Stimulated activated memory B cell treated with anti-CD40 and anti-IgM and Interleukin-4, amounts not matched to agents 10 μg/mL and 1 μg/mL and 100 μg/mL, for 72 hours (primary cell): ENCODE measurements at regions not wholly inside any gene's neighbourhood (a gene's known extent, or its start where the extent isn't known, plus 50 kb on each side); places are given as distances from the start of the nearest gene placed in this dataset.

Experiments
- ATAC-seq: fragments of 150-1000 bp; cut with Tn5 transposase; 2 replicates; pipeline ENCODE4 v1.10.0; 2021
- H3K27ac Mint-ChIP-seq: one replicate; pipeline ENCODE4 v1.8.0; 2022; ENCODE audit warnings: mild to moderate bottlenecking, mixed read lengths
- H3K27me3 Mint-ChIP-seq: one replicate; pipeline ENCODE4 v1.8.0; 2022; ENCODE audit warnings: mixed read lengths
- H3K36me3 Mint-ChIP-seq: one replicate; pipeline ENCODE4 v1.8.0; 2022; ENCODE audit warnings: mixed read lengths
- H3K4me1 Mint-ChIP-seq: one replicate; pipeline ENCODE4 v1.8.0; 2022; ENCODE audit warnings: mixed read lengths
- H3K4me3 Mint-ChIP-seq: one replicate; pipeline ENCODE4 v1.8.0; 2022; ENCODE audit warnings: mild to moderate bottlenecking, moderate library complexity, mixed read lengths
- H3K9me3 Mint-ChIP-seq: one replicate; pipeline ENCODE4 v1.8.0; 2022; ENCODE audit warnings: mixed read lengths

DNA sequence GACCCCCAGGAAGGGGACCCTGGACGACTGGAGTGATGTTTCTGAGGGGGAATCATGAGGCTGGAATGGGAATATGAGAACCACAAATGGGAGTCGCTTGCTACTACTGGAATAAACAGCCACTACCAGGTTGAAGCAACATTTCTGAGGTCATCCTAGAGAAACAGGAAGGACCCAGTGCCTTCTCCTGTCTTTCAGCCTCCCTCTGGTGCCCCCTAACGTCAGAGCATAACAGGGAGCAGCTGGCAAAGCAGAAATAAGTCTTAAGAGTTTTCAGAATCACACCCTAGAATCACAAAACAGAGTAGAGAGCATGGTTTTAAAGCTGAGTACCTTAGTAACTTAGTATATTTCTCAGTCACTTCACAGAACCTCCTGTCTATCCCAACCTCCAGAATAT lies 347.8 kb upstream of the PITX2 start:
- Mint-ChIP-seq H3K9me3 (no peaks in the 10 kb centered on the region), H3K4me3 (no peak overlapping the region), H3K27ac (no peak overlapping the region), H3K4me1 (no peaks in the 10 kb centered on the region), H3K27me3 (no peaks in the 10 kb centered on the region), H3K36me3 (no peaks in the 10 kb centered on the region)
- ATAC-seq: no peak

DNA sequence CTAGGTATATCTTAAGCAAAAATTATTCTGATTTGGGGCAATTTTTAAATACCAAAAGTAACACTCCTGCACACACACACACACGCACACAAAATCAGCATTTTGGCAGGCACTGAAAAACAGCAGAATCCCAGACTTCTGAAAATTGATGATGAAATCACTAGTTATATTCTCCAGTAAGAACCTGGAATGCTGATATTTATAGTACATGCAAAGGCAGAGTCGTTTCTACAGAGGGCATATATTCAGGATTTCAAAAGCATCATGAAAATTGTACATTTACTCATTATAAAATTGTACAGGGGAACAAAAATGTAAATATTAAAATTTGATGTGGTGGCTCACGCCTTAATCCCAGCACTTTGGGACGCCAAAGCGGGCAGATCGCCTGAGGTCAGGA lies 352.5 kb upstream of the PITX2 start:
- H3K9me3 Mint-ChIP-seq: no peaks in the 10 kb centered on the region
- H3K27ac Mint-ChIP-seq: no peak overlapping the region
- H3K4me3 Mint-ChIP-seq: no peak overlapping the region
- H3K36me3 Mint-ChIP-seq: no peaks in the 10 kb centered on the region
- no peaks in the 10 kb centered on the region for H3K27me3 Mint-ChIP-seq
- no peaks in the 10 kb centered on the region for H3K4me1 Mint-ChIP-seq
- no peak for ATAC-seq

DNA sequence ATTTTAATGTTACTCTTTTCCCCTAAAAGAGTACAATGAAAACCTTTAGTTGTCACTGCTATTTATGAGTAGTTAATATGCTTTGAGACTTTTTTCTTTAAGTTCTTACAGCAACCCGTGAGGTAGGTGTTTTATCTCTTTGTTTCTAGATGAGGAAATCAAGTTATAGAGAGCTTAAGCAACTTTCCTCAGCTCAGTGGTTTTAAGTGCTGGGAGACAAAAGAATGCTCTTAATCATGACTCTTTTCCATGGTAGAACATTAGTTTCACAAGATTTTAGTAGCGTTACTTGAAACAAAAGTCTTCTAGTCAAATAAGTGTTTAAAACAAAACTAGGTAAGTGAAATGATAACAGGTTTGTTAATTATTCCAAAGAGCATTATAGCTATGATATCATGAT lies 354.7 kb upstream of the PITX2 start:
- H3K4me3 Mint-ChIP-seq: no peak overlapping the region

DNA sequence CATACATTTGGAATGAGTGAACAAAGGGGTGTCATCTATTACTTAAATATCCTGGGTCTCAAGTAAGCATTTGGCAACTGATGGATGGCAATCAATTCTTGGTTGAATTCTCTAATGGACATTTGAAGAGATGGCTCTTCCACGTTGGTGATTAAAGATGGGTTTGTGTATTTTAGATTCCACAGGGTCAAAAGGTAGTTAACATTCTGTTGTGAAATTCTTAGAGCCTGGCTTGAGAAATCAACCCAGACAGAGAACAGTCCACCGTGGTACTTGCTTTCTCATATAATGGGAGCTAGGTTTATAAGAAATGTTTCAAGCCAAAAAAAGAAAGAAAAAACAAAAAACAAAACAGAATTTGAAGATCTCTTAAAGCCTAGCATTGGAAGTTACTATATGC lies 355.9 kb upstream of the PITX2 start:
- H3K27me3 Mint-ChIP-seq: no peaks in the 10 kb centered on the region
- no peaks in the 10 kb centered on the region for H3K9me3 Mint-ChIP-seq
- no peaks in the 10 kb centered on the region for H3K4me1 Mint-ChIP-seq
- H3K27ac Mint-ChIP-seq: no peak overlapping the region
- no peak for ATAC-seq
- no peak overlapping the region for H3K4me3 Mint-ChIP-seq
- H3K36me3 Mint-ChIP-seq: no peaks in the 10 kb centered on the region

More for the DNA sequence above, 354.7 kb upstream of the PITX2 start:
- Mint-ChIP-seq H3K36me3 (no peaks in the 10 kb centered on the region), H3K27me3 (no peaks in the 10 kb centered on the region), H3K27ac (no peak overlapping the region), H3K9me3 (no peaks in the 10 kb centered on the region), H3K4me1 (no peaks in the 10 kb centered on the region)
- no peak for ATAC-seq

DNA sequence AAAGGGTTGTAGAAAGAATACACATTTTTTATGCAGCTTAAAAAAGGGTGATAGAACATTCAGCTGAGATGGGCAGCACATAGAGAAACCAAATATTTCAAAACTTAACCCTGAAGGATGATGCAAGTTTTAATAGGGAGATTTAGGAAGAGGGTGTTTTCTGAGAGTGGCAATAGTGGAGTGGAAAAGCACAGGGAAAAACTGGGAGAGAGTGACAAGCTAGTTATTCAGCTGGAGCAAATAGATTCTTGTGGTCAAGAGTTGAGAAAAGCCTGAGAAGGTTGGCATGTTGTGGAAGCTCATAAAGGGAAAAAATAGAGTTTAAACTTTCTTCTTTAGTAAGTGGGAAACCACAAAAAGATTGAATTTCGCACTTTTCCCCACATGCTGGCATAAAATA lies 359.6 kb upstream of the PITX2 start:
- Mint-ChIP-seq H3K27ac (no peak overlapping the region), H3K9me3 (no peaks in the 10 kb centered on the region), H3K36me3 (no peaks in the 10 kb centered on the region), H3K4me3 (no peak overlapping the region), H3K4me1 (no peaks in the 10 kb centered on the region), H3K27me3 (no peaks in the 10 kb centered on the region)
- ATAC-seq: no peak

DNA sequence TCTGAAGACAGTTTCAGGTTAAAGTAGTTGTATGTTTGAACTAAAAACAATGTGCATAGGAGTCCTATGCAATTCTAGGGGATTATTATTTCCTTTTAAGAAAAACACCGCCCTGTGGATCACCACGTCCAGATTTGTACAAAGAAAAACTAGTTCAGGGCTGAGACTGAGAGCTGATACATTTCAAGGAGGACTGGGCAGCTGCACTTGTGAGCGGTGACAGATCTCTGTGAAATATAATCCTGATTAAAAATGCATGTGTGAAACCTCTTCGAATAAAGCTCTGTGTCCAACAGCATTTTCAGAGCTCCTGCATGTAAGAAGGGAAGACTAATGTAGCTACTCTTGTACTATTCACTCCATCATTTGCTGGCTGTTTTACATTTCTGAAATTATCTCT lies 365.8 kb upstream of the PITX2 start:
- ATAC-seq: no peak
- H3K4me1 Mint-ChIP-seq: no peaks in the 10 kb centered on the region
- no peaks in the 10 kb centered on the region for H3K9me3 Mint-ChIP-seq
- no peaks in the 10 kb centered on the region for H3K36me3 Mint-ChIP-seq
- no peaks in the 10 kb centered on the region for H3K27me3 Mint-ChIP-seq
- H3K4me3 Mint-ChIP-seq: no peak overlapping the region
- H3K27ac Mint-ChIP-seq: no peak overlapping the region

DNA sequence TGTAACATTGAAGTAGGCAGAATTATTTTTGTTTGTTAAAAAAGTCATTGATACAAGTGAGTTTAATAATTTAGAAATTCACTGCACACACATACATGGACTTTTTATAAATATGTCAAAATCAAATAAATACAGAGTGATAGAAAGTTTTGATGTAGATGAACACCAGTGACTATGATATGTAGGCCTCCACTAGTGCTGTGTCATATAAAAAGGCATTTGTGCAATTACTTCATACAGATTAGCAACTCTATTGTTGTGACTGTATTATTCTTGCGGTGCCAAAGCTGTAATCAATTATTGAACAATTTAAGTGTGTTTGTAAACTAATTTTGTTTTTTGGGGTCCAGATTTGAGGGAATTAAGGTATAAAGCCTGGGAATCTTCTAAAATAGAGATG lies 366.2 kb upstream of the PITX2 start:
- no peaks in the 10 kb centered on the region for H3K9me3 Mint-ChIP-seq
- ATAC-seq: no peak
- no peaks in the 10 kb centered on the region for H3K27me3 Mint-ChIP-seq
- H3K4me1 Mint-ChIP-seq: no peaks in the 10 kb centered on the region
- no peaks in the 10 kb centered on the region for H3K36me3 Mint-ChIP-seq
- H3K27ac Mint-ChIP-seq: no peak overlapping the region
- no peak overlapping the region for H3K4me3 Mint-ChIP-seq

DNA sequence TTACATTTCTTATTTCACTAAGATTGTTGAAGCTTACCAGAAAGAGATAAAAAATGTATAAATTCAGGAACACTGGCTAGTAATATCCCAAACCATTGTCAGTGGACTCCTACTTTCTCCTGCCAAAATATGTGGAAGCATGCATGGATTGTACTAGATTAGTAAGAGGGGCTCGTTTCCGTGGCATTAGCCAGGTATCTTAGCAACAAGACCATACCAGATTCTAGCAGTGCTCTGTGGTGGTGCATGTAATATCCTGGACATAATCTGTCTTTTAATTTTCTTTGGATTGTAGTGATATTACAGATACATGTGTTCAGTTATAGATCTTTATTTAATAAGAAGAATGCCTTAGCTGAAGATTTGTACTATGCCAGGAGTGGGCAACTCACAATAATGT lies 371.9 kb upstream of the PITX2 start:
- Mint-ChIP-seq H3K4me3 (no peak overlapping the region), H3K4me1 (no peaks in the 10 kb centered on the region), H3K9me3 (no peaks in the 10 kb centered on the region), H3K36me3 (no peaks in the 10 kb centered on the region), H3K27me3 (no peaks in the 10 kb centered on the region), H3K27ac (no peak overlapping the region)
- ATAC-seq: no peak

DNA sequence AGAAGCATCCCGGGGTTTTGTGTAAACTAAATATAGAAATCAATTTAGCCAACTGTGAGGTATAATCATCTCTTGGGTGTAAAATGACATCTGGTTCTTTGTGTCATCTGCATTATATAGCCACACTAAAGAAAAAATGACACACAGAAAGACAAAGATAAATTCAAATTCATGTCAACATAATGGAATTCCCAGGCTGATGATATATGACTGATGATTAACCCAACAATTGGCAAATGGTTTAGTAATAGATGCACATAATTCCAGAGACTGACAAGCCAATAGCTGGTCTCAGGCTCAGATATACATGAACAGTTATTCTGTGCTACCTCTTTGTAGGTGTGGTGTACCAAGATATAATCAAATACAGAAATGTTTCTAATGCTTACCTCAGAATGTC lies 375.4 kb upstream of the PITX2 start:
- ATAC-seq: no peak
- Mint-ChIP-seq H3K27ac (no peak overlapping the region), H3K4me3 (no peak overlapping the region), H3K9me3 (no peaks in the 10 kb centered on the region), H3K4me1 (no peaks in the 10 kb centered on the region), H3K27me3 (no peaks in the 10 kb centered on the region), H3K36me3 (no peaks in the 10 kb centered on the region)

DNA sequence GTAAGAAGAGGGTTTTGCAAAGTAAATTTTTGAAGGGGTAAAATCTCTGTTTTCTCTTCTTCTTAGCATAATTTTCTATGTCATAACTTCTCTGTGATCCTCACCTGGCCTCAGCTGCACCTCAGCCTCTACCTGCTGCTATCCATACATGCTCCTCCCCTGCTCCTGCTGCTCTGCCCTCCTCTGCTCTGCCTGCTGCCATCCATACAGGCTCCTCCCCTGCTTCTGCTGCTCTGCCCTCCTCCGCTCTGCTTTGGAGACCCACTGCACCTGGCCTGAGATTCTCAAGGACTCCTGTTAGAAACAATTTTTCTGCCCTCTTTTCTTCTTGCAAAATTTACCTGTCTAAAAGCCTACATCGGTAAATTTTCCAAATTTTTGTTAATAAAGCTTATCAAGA lies 388.6 kb upstream of the PITX2 start:
- no peaks in the 10 kb centered on the region for H3K27me3 Mint-ChIP-seq
- H3K4me3 Mint-ChIP-seq: no peak overlapping the region
- no peaks in the 10 kb centered on the region for H3K36me3 Mint-ChIP-seq

DNA sequence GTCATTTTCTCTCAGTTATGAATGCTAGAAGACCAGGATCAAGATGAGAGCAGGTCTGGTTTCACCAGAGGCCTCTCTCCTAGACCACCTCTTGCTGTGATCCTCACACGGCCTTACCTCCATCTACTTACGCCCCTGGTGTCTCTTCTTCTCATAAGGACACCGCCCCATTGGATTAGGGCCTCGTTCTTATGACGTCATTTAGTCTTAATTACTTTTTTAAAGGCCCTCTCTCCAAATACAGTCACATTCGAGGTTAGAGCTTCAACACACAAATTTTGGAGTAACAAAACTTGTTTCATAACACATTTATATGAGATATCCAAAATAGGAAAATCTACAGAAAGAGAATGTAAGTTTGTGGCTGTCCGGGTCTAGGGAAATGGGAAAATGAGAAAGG lies 391.0 kb upstream of the PITX2 start:
- Mint-ChIP-seq H3K27me3 (no peaks in the 10 kb centered on the region), H3K27ac (no peak overlapping the region), H3K4me3 (no peak overlapping the region), H3K9me3 (no peaks in the 10 kb centered on the region), H3K36me3 (no peaks in the 10 kb centered on the region), H3K4me1 (no peaks in the 10 kb centered on the region)
- no peak for ATAC-seq

More for the DNA sequence above, 388.6 kb upstream of the PITX2 start:
- ATAC-seq: no peak
- H3K4me1 Mint-ChIP-seq: no peaks in the 10 kb centered on the region
- no peak overlapping the region for H3K27ac Mint-ChIP-seq
- H3K9me3 Mint-ChIP-seq: no peaks in the 10 kb centered on the region

DNA sequence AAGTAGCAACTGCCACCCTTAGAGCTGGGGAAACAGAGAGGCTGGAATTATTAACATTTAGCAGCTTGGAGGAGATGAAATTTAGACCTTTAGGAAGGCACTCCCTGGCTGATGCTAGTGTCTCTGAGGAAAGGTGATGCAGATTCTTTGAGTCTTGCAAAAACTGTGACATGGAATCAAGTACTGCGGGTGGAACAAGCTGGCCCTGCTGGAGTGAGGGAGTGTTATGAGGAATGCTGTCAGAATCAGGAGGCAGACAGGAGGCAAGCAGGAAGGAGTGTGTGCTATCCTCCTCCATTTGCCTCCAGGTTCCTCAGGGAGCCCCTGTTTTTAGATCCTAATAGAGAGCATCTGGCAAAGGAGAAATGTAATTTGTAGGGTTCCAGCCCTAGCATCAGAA lies 391.7 kb upstream of the PITX2 start:
- Mint-ChIP-seq H3K27ac (no peak overlapping the region), H3K27me3 (no peaks in the 10 kb centered on the region), H3K36me3 (no peaks in the 10 kb centered on the region), H3K4me1 (no peaks in the 10 kb centered on the region), H3K9me3 (no peaks in the 10 kb centered on the region), H3K4me3 (no peak overlapping the region)
- no peak for ATAC-seq

DNA sequence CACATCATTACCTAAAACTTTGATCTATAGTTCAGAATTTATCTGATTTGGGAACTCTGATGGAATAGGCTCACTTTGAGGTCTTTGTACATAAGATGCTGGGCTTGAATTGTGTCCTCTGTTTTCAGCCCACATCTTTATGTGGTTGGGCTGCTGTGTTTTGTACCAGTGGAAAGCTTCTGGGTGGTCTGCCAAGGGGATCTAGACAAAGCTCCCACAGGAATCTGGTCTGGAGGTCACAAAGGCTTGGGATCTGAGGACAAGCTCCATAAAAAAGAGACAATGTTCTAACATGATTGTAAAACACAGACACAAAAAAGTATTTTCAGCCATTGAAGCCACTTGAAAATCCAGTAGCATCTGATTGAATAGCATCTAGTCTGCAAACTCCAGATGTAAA lies 393.5 kb upstream of the PITX2 start:
- ATAC-seq: no peak
- no peaks in the 10 kb centered on the region for H3K36me3 Mint-ChIP-seq
- no peaks in the 10 kb centered on the region for H3K4me1 Mint-ChIP-seq
- no peaks in the 10 kb centered on the region for H3K27me3 Mint-ChIP-seq
- no peak overlapping the region for H3K4me3 Mint-ChIP-seq
- no peaks in the 10 kb centered on the region for H3K9me3 Mint-ChIP-seq
- H3K27ac Mint-ChIP-seq: no peak overlapping the region

DNA sequence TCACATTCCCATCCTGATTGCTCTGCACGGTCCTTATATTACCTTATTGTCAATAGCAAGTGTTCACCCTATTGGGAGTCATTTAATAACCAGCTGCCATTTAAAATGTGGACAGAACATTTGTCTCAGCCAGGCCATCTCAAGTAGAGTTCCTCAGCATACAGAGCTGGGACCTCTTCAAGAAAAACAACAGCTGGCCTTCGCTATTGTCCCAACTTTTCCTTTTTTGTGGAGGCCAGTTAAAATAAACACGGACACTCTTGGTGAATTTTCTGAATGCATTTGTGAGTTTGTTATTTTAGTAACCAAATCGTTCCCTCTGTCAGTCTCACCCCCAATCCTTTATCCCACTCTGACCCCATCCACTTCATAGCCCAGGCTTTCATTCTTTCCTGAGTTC lies 395.3 kb upstream of the PITX2 start:
- H3K27ac Mint-ChIP-seq: no peak overlapping the region

DNA sequence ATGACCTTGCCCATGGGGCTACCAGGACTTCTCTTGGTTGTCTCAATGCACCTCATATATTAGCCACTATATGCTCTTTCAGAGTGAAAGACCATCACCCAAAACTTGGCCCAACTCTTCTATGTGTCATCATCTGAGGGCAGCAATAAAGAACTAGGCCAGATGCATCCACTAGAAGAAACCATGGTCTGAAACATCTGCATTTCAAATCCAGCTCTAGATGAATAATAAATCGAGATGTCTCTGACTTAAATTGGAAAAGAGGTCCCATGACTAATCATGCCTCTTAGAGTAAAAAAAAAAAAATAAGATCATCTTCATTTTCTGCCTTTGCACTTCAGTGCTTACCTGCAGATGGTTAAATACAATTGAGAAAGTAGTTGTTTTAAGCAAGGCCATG lies 397.6 kb upstream of the PITX2 start:
- Mint-ChIP-seq H3K4me3 (no peak overlapping the region), H3K36me3 (no peaks in the 10 kb centered on the region), H3K4me1 (no peaks in the 10 kb centered on the region), H3K27ac (no peak overlapping the region), H3K9me3 (no peaks in the 10 kb centered on the region), H3K27me3 (no peaks in the 10 kb centered on the region)
- no peak for ATAC-seq

More for the DNA sequence above, 395.3 kb upstream of the PITX2 start:
- no peaks in the 10 kb centered on the region for H3K27me3 Mint-ChIP-seq
- H3K4me3 Mint-ChIP-seq: no peak overlapping the region
- no peaks in the 10 kb centered on the region for H3K36me3 Mint-ChIP-seq
- H3K4me1 Mint-ChIP-seq: no peaks in the 10 kb centered on the region
- H3K9me3 Mint-ChIP-seq: no peaks in the 10 kb centered on the region
- no peak for ATAC-seq

DNA sequence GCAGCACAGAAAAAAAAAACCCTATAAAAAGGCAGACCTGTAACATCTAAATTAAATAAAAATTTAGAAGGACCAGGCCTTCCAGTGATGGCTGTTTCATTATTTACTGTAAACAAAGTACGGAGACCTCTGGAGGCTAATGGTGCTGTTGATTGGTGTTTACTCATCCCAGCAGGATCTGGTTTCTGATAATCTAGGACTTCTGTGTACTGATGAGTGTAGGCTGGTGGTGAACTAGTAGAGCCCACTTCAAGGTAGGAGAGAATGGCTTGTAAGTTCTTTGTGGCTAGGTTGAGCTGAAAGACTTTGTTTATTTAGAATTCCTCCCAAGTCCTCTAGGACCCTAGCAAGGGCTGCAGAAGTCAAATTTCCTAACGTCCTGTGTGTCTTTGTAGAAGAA lies 398.1 kb upstream of the PITX2 start:
- no peak overlapping the region for H3K27ac Mint-ChIP-seq
- H3K4me1 Mint-ChIP-seq: no peaks in the 10 kb centered on the region
- H3K4me3 Mint-ChIP-seq: no peak overlapping the region
- H3K27me3 Mint-ChIP-seq: no peaks in the 10 kb centered on the region
- H3K9me3 Mint-ChIP-seq: no peaks in the 10 kb centered on the region
- no peak for ATAC-seq
- H3K36me3 Mint-ChIP-seq: no peaks in the 10 kb centered on the region

DNA sequence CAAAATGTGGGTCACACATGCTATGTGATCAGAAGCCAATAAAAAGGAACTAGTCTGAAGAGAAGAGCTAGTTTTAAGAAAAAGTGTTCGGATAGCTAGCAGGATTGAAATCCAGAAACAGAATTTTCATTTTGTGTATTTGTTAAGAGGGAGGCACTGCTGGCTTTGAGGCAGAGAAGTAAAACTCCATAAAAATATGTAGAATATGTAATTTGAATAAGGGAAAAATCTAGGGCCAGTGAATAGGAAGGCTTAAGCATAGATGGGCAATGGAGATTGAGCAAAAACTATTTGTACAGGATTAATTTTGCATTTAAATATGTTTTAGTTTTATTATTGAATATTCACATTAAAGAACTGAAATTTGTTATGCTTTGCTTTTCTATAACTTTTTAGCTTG lies 399.9 kb upstream of the PITX2 start:
- ATAC-seq: no peak
- H3K27me3 Mint-ChIP-seq: no peaks in the 10 kb centered on the region
- H3K9me3 Mint-ChIP-seq: no peaks in the 10 kb centered on the region
- H3K4me3 Mint-ChIP-seq: no peak overlapping the region
- no peak overlapping the region for H3K27ac Mint-ChIP-seq
- H3K4me1 Mint-ChIP-seq: no peaks in the 10 kb centered on the region
- no peaks in the 10 kb centered on the region for H3K36me3 Mint-ChIP-seq
